Bone marrow (tissue), 2 donors: ENCODE measurements at regions not wholly inside any gene's neighbourhood (a gene's known extent, or its start where the extent isn't known, plus 50 kb on each side); places are given as distances from the start of the nearest gene placed in this dataset.

ENCODE experiments used
- DNase-seq, 2 donors: peaks; one replicate each; lab custom pipeline; 2025; lab: John Stamatoyannopoulos, UW

DNA sequence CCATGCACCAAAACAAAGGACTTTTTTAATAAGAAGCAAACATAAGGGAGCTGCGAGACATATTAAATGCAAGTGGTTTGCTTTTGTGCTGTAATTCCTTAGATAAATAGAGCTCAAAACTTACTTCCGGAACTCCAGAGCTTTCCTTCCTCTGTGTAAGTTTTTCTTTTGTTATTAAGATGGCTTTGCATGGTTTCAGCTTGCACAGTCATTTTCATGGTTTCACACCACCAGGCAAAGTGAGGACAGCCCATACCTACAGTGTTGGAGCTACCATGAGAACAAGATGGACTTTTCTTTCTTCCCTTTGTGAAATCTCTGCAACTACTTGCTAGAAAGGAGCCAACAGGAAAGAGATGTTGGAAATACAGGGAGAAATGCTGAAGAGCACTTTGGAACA lies 368.0 kb downstream of the SETD4 start:
- no peak for DNase-seq

DNA sequence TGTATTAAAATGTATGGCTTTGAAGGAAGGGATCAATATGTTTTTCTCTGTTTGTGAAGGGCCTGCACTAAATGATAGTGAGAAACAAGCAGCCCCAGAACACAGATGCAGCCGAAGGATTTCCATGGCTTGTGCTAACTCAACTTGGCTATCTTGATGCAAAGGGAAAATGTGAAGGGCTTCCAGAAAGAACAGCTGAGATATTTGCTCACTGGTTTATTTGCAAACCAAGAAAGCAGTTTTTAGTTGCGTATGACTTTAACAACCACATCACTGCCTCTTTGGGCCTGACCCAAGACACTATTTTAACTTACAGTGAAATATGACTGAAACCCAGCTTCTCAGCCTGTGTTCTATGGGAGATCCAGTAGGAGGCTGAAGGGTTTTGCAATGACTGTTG lies 369.9 kb downstream of the SETD4 start:
- DNase-seq, result no peak

GRCh38 chr21:35686156-35686555 lies 374.2 kb downstream of the SETD4 start:
- no peak for DNase-seq

GRCh38 chr21:35683664-35684304 lies 376.5 kb downstream of the SETD4 start:
- DNase-seq, result no peak

DNA sequence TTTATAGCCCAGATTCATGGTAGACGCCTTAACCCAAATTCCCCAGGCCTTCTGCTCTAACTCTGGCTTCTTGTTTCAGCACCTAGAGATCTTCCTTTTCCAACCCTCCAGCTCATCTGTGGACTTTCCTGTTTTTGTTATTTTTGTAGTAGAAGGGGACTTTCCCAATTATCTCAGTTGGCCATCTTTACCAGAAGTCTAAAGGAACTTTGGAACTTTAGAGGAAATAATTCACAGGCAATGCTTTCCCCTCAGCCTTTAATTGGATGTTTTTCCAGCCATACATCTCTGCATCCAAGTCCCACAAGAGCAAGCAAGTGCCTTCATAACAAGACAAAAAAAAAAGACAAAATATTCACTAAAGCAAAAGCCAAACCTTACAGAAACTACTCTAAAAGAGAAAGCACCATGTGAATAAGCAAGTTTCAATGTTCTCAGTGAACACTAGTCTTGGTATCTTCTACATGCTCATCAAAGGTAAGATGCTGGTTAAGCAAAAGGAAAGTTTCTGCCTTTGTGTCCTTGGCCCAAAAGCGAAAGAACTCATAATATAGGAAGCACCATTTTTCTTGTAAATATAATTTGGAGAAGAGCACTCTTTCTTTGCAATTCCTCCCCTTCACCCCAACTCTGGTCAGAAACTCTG lies 377.3 kb downstream of the SETD4 start:
- DNase-seq, result no peak

- no peak for DNase-seq
Observed at GRCh38 chr21:35681946-35682345, 378.4 kb downstream of the SETD4 start.

- DNase-seq, result no peak
Observed at GRCh38 chr21:35679076-35679475, 381.2 kb downstream of the SETD4 start.

- no peak for DNase-seq
Observed at GRCh38 chr21:35678393-35678792, 381.9 kb downstream of the SETD4 start.

- no peak for DNase-seq
Observed at GRCh38 chr21:35677298-35677841, 383.0 kb downstream of the SETD4 start.

GRCh38 chr21:35674895-35675470 lies 385.3 kb downstream of the SETD4 start:
- DNase-seq, result no peak

DNA sequence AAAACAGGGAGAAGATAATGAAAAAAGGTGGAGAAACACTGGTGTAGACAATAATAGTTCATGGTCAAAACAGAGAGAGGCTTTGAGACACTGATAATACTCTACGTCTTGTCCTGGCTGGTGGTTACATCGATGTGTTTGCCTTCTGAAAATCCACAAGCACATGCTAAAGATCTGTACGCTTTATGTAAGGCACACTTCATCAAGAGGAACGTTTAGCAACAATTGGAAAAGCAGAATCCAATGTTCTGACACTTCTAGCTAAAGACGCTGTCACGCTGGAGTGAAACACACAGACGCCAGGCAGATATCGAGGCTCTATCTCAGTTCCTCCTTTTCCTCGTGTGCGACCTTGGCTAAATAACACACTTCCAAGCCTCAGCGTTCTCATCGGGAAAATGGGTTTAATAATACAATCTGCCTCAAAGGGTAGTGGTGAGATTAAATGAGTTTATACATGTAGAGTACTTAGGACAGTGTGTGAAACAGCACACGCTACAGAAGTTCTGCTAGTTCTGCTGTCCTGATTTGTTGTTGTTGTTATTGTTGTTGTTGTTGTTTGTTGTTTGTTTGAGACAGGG lies 386.1 kb downstream of the SETD4 start:
- DNase-seq, result no peak

- DNase-seq, result no peak
Observed at GRCh38 chr21:35672313-35672712, 388.0 kb downstream of the SETD4 start.

DNA sequence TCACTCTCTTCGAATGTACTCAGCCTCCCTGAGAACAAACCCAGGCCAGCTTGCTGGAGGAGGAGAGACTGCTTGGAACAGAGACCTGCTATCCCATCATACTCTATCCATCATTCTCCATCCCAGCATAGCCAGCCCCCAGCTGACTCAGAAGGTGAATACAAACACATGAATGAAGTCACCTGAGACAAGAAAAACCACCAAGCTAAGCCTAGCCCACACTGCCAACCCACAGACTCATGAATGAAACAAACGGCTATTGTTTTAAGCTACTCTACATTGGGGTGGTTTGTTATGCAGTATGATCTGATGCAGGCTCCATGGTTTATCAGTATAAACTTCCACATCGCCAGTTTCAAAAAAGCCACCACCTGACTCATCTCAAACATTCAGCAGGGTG lies 395.6 kb downstream of the SETD4 start:
- no peak for DNase-seq

GRCh38 chr21:35663856-35664606 lies 396.3 kb downstream of the SETD4 start:
- no peak for DNase-seq

DNA sequence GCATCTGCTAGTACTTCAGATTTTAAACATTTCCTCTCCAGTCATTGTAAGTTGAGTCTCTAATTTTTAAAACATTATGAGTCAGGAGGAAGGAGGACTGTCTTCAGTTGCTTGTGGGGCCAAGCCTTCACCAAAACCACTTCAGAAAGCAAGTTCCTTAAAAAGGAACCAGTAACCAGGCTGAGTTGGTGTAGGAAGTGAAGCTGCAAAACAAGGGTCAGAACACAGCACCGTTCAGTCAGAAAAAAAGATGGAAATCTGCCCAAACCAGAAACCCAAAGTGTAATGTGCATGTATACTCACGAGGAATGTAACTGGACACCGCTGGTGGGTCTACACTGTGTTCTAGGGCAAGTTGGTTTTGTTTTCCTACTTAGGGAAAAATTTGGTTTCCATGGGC lies 402.1 kb downstream of the SETD4 start:
- DNase-seq, result peak; percentile 2 to 91

DNA sequence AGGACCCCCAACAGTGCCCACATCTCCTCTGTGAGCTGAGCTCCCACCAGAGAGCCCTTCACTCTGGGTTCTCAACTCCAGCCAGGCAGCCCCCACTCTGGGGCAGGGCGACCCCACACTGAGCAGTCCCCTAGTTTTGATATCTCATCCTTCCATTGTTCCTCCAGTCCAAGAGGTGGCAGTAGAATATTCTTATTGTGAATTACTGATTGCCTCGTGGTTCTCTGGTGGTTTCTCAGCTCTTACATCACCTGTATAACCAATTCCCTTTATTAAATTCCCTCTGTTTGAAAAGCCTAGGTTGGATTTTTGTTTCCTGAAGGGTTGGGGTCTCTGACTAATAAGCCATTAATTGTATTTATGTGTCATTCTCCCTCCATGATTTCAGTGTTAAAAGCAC lies 407.5 kb downstream of the SETD4 start:
- DNase-seq, result no peak

DNA sequence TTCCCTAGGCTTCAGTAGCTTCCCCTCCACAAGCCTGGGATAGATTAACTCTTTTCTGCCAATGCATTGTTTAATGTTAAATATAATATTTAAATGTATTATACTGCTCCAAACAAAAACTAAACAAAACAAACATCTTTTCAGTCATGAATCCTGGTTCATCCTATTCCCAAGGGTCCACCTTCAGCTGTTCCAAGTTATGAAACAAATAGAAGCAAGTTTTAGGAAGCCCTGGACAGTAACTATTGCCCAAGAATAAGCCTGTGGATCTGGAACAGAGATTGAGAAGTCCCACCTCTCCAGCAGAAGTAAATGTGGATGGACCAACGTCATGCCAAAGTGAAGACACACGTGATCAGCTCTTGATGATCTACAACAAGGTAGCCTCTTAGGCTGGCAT lies 408.1 kb downstream of the SETD4 start:
- no peak for DNase-seq

DNA sequence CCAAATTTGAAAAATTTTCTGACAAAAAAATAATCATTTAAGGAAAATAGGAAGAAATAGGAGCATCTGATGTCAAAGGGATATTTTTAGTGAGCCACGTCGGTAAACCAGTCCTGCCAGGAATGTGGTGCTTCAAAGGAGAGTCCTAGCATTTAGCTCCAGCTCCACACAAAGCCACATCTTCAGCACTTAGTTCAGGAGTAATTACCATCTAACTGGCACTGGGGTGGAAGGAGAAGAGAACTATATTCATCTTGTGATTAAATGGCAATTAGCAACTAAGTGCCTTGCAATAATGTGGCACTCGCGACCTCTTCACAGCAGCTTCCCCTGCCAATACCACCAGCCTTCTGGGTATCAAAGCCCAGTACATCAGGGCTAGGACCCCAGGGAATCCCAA lies 409.1 kb downstream of the SETD4 start:
- no peak for DNase-seq

DNA sequence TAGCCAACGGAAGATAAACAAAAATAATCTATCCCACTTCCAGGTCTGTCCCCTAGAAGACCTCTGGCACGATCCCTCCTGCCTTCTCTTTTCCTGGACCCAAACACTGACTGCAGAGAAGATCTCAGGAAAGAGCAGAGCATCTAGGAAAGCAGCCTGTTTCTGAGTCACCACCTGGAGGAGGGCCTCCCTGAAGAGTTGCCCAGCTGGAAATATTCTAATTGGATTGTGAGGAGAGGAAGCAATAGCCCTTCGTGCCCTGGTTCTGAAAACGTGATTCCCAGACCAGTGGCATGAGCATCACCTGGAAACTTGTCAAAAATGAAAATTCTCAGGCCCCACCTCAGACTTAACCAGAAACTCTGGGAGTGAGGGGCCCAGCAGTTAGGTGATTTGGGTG lies 411.1 kb downstream of the SETD4 start:
- no peak for DNase-seq

- DNase-seq, result no peak
Observed at GRCh38 chr21:35648512-35648911, 411.8 kb downstream of the SETD4 start.

DNA sequence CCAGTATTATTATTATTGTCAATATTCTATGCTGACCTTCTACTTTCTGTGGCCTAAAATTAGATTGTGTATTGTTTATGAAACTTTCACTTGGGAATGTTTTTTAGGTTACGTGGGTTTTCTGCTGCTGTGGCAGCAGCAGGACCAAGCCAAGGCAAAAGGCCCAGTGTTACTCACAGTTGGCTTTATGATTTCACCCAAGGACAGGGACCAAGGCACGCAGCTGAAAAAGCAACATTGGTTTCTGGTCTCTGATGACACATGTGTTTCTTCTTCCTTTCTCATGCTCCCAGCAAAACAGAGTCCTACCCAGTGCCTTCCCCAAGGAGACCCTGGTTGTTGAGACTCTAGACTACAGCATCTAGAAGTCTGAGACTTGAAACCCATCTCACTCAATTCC lies 413.7 kb downstream of the SETD4 start:
- DNase-seq, result no peak

DNA sequence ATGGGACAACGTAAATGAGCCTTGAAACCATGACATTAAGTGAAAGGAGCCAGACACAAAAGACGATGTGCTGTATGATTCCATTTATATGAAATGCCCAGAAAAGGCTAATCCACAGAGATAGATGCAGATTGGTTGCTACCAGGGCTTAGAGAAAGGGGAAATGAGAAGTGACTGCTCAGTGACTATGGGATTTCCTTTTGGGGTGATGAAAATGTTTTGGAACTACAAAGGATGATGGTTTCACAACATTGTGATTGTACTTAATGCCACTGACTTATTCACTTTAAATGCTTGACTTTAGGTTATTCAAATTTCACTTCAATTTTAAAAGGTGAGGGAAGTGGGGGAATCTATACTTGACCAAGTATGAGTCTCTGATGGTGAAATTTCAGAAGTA lies 414.3 kb downstream of the SETD4 start:
- DNase-seq, result peak in 1 of 2 donors; percentile 9
